NCI-H69 (cell line): ENCODE measurements at regions not wholly inside any gene's neighbourhood (a gene's known extent, or its start where the extent isn't known, plus 50 kb on each side); places are given as distances from the start of the nearest gene placed in this dataset.

Source experiments
- DNase-seq: peaks from one replicate; lab custom pipeline; 2025; lab: John Stamatoyannopoulos, UW

- peak; percentile 10 for DNase-seq
Observed at GRCh38 chr20:58017231-58017969, 211.1 kb downstream of the ANKRD60 start.

GRCh38 chr20:58016779-58017178 lies 211.7 kb downstream of the ANKRD60 start:
- DNase-seq, result no peak

GRCh38 chr20:58014628-58015315 lies 213.7 kb downstream of the ANKRD60 start:
- DNase-seq, result peak; percentile 78

GRCh38 chr20:58012731-58013510 lies 215.5 kb downstream of the ANKRD60 start:
- peak; percentile 2 for DNase-seq

GRCh38 chr20:58011947-58012610 lies 216.4 kb downstream of the ANKRD60 start:
- no peak for DNase-seq

GRCh38 chr20:58011106-58011946 lies 217.1 kb downstream of the ANKRD60 start:
- no peak for DNase-seq

GRCh38 chr20:58010666-58011065 lies 217.8 kb downstream of the ANKRD60 start:
- no peak for DNase-seq

GRCh38 chr20:58010186-58010585 lies 218.3 kb downstream of the ANKRD60 start:
- DNase-seq, result no peak

- no peak for DNase-seq
Observed at GRCh38 chr20:58008866-58009265, 219.6 kb downstream of the ANKRD60 start.

- no peak for DNase-seq
Observed at GRCh38 chr20:58008413-58008812, 220.0 kb downstream of the ANKRD60 start.

- DNase-seq, result no peak
Observed at GRCh38 chr20:58007947-58008346, 220.5 kb downstream of the ANKRD60 start.

- DNase-seq, result no peak
Observed at GRCh38 chr20:58006346-58007316, 221.8 kb downstream of the ANKRD60 start.

GRCh38 chr20:58005581-58006345 lies 222.7 kb downstream of the ANKRD60 start:
- DNase-seq, result peak; percentile 53

GRCh38 chr20:58004900-58005299 lies 223.6 kb downstream of the ANKRD60 start:
- peak; percentile 81 for DNase-seq

- no peak for DNase-seq
Observed at GRCh38 chr20:58004146-58004545, 224.3 kb downstream of the ANKRD60 start.

GRCh38 chr20:58003525-58003924 lies 224.9 kb downstream of the ANKRD60 start:
- peak; percentile 24 for DNase-seq

- no peak for DNase-seq
Observed at GRCh38 chr20:58002901-58003300, 225.6 kb downstream of the ANKRD60 start.

GRCh38 chr20:58001946-58002345 lies 226.5 kb downstream of the ANKRD60 start:
- no peak for DNase-seq

GRCh38 chr20:58001381-58001780 lies 227.1 kb downstream of the ANKRD60 start:
- DNase-seq, result peak; percentile 70
